GM23338 (cell line): ENCODE measurements at regions not wholly inside any gene's neighbourhood (a gene's known extent, or its start where the extent isn't known, plus 50 kb on each side); places are given as distances from the start of the nearest gene placed in this dataset.

Source experiments
- ATAC-seq: fragments of 200-7000 bp; cut with Tn5 transposase; 3 replicates; pipeline ENCODE4 v1.9.1; 2020
- DNase-seq: peaks from one replicate; pipeline ENCODE4 v3.0.0-alpha.2; 2015; ENCODE audit warnings: low spot score
- H2AFZ ChIP-seq: fragments of 200-600 bp; sonication (generic); 2 replicates; pipeline ENCODE4 v1.8.0; 2016; ENCODE audit warnings: antibody characterized with exemption, mild to moderate bottlenecking, moderate library complexity
- H3F3A ChIP-seq: fragments of 200-600 bp; sonication (generic); replicated peaks from 2 replicates; pipeline ENCODE4 v1.8.0; 2017; ENCODE audit warnings: antibody characterized with exemption, mixed run types, low read depth
- H3K27ac ChIP-seq: fragments of 200-600 bp; sonication (generic); 2 replicates; pipeline ENCODE4 v1.6.1; 2016; ENCODE audit warnings: low read depth
- H3K27me3 ChIP-seq: fragments of 200-600 bp; sonication (generic); 2 replicates; pipeline ENCODE4 v1.8.0; 2016; ENCODE audit warnings: mild to moderate bottlenecking, mixed run types, moderate library complexity; ENCODE audit not compliant: insufficient read depth
- H3K36me3 ChIP-seq: fragments of 200-600 bp; sonication (generic); 2 replicates; pipeline ENCODE4 v1.8.0; 2016; ENCODE audit warnings: mild to moderate bottlenecking; ENCODE audit not compliant: insufficient read depth
- H3K4me1 ChIP-seq: fragments of 200-600 bp; sonication (generic); 2 replicates; pipeline ENCODE4 v1.8.0; 2016; ENCODE audit warnings: mild to moderate bottlenecking, moderate library complexity; ENCODE audit not compliant: insufficient read depth
- H3K4me2 ChIP-seq: fragments of 200-600 bp; sonication (generic); 2 replicates; pipeline ENCODE4 v1.7.1; 2017; ENCODE audit warnings: mixed run types
- H3K4me3 ChIP-seq: fragments of 200-600 bp; sonication (generic); 2 replicates; pipeline ENCODE4 v1.6.1; 2016; ENCODE audit warnings: mixed run types
- H3K79me2 ChIP-seq: fragments of 200-600 bp; sonication (generic); replicated peaks from 2 replicates; pipeline ENCODE4 v1.8.0; 2017; ENCODE audit warnings: mild to moderate bottlenecking; ENCODE audit not compliant: insufficient read depth
- H3K9me2 ChIP-seq: fragments of 200-600 bp; sonication (generic); 2 replicates; pipeline ENCODE4 v1.8.0; 2017; ENCODE audit not compliant: insufficient read depth
- H4K20me1 ChIP-seq: fragments of 200-600 bp; sonication (generic); replicated peaks from 2 replicates; pipeline ENCODE4 v1.8.0; 2017; ENCODE audit warnings: mild to moderate bottlenecking; ENCODE audit not compliant: insufficient read depth
- H3K27ac Mint-ChIP-seq: 2 replicates; pipeline ENCODE4 v1.8.0; 2020; ENCODE audit warnings: inconsistent platforms, mild to moderate bottlenecking, moderate library complexity, mixed read lengths
- H3K27me3 Mint-ChIP-seq: 3 replicates; pipeline ENCODE4 v1.8.0; 2022; ENCODE audit warnings: low read depth, mild to moderate bottlenecking, moderate library complexity, mixed read lengths, inconsistent platforms; ENCODE audit not compliant: insufficient read depth, poor library complexity
- H3K36me3 Mint-ChIP-seq: 3 replicates; pipeline ENCODE4 v1.8.0; 2021; ENCODE audit warnings: low read depth, mild to moderate bottlenecking, inconsistent platforms, moderate library complexity, mixed read lengths
- H3K4me1 Mint-ChIP-seq: 3 replicates; pipeline ENCODE4 v1.8.0; 2020; ENCODE audit warnings: mild to moderate bottlenecking, inconsistent platforms, mixed read lengths
- H3K4me3 Mint-ChIP-seq: 3 replicates; pipeline ENCODE4 v1.8.0; 2021; ENCODE audit warnings: moderate library complexity, mild to moderate bottlenecking, inconsistent platforms, mixed read lengths
- H3K9me3 Mint-ChIP-seq: 3 replicates; pipeline ENCODE4 v1.8.0; 2020; ENCODE audit warnings: moderate library complexity, mild to moderate bottlenecking, inconsistent platforms, mixed read lengths
- CREB1 ChIP-seq: fragments of 250-450 bp; sonication (Bioruptor Pico); IDR thresholded peaks from 2 replicates; pipeline ENCODE4 v1.5.0; 2020; ENCODE audit warnings: low read depth, mild to moderate bottlenecking, moderate library complexity
- ETS1 ChIP-seq: IDR thresholded peaks from 2 replicates; pipeline ENCODE4 v1.6.1; 2016; ENCODE audit warnings: antibody characterized with exemption
- EZH2 ChIP-seq: fragments of 200-600 bp; sonication (generic); IDR thresholded peaks from one replicate; pipeline ENCODE4 v1.8.0; 2017; ENCODE audit warnings: antibody characterized with exemption, mild to moderate bottlenecking, low read depth; ENCODE audit not compliant: unreplicated experiment
- EZH2phosphoT487 ChIP-seq: fragments of 200-600 bp; sonication (generic); IDR thresholded peaks from one replicate; pipeline ENCODE4 v1.8.1; 2018; ENCODE audit warnings: antibody characterized with exemption; ENCODE audit not compliant: unreplicated experiment
- JUNB ChIP-seq: IDR thresholded peaks from one replicate; pipeline ENCODE4 v1.6.1; 2016; ENCODE audit warnings: antibody characterized with exemption; ENCODE audit not compliant: unreplicated experiment
- NANOG ChIP-seq: IDR thresholded peaks from 2 replicates; pipeline ENCODE4 v1.6.1; 2016; ENCODE audit warnings: antibody characterized with exemption, borderline replicate concordance
- POLR2AphosphoS5 ChIP-seq: IDR thresholded peaks from 2 replicates; pipeline ENCODE4 v1.6.1; 2016; ENCODE audit warnings: antibody characterized with exemption, low read depth
- REST ChIP-seq: IDR thresholded peaks from one replicate; pipeline ENCODE4 v1.6.1; 2018; ENCODE audit warnings: antibody characterized with exemption; ENCODE audit not compliant: unreplicated experiment
- STAT1 ChIP-seq: IDR thresholded peaks from one replicate; pipeline ENCODE4 v1.6.1; 2016; ENCODE audit warnings: antibody characterized with exemption; ENCODE audit not compliant: unreplicated experiment
- ZNF114 ChIP-seq: fragments of 250-450 bp; sonication (Bioruptor Pico); IDR thresholded peaks from 2 replicates; pipeline ENCODE4 v1.5.0; 2020; ENCODE audit warnings: mild to moderate bottlenecking, moderate library complexity
- ZNF331 ChIP-seq: fragments of 250-450 bp; sonication (Bioruptor Pico); IDR thresholded peaks from 2 replicates; pipeline ENCODE4 v1.5.0; 2020; ENCODE audit warnings: low read depth, mild to moderate bottlenecking, moderate library complexity
- ZNF462 ChIP-seq: fragments of 250-450 bp; sonication (Bioruptor Pico); IDR thresholded peaks from 2 replicates; pipeline ENCODE4 v1.5.0; 2020; ENCODE audit warnings: mild to moderate bottlenecking, moderate library complexity

GRCh38 chr19:28128341-28128740 is 1084.6 kb downstream of the UQCRFS1 start (continued):
- no peak for TF ChIP-seq ETS1
- no peak for TF ChIP-seq EZH2phosphoT487

- Histone ChIP-seq H3K27me3 (no peaks in the 10 kb centered on the region), H3K79me2 (no peaks in the 10 kb centered on the region), H2AFZ (no peak overlapping the region), H3K36me3 (no peaks in the 10 kb centered on the region), H3K4me3 (no peak overlapping the region), H4K20me1 (no peaks in the 10 kb centered on the region), H3K4me2 (no peak overlapping the region), H3F3A (no peaks in the 10 kb centered on the region), H3K9me2 (no peaks in the 10 kb centered on the region), H3K27ac (no peak overlapping the region), H3K4me1 (no peaks in the 10 kb centered on the region)
- H3K4me1 Mint-ChIP-seq = peaks cover 13% of the 10 kb centered on the region
- H3K36me3 Mint-ChIP-seq = no peaks in the 10 kb centered on the region
- no peak overlapping the region for H3K27ac Mint-ChIP-seq
- H3K4me3 Mint-ChIP-seq = no peak overlapping the region
- H3K27me3 Mint-ChIP-seq = no peaks in the 10 kb centered on the region
- ATAC-seq = no peak
- no peaks in the 10 kb centered on the region for H3K9me3 Mint-ChIP-seq
- no peak for DNase-seq
- TF ChIP-seq REST = no peak
- TF ChIP-seq JUNB = no peak
- TF ChIP-seq ZNF114 = no peak
- no peak for TF ChIP-seq EZH2
- no peak for TF ChIP-seq NANOG
- no peak for TF ChIP-seq ZNF462 (CRISPR knock-in tag)
- TF ChIP-seq STAT1 = no peak
- no peak for TF ChIP-seq ZNF331
- no peak for TF ChIP-seq CREB1 (CRISPR knock-in tag)
- no peak for TF ChIP-seq EZH2phosphoT487
- no peak for TF ChIP-seq POLR2AphosphoS5
- TF ChIP-seq ETS1 = no peak
Measured at GRCh38 chr19:28126135-28126898, 1086.6 kb downstream of the UQCRFS1 start.
